ENCODE measurements at regions not wholly inside any gene's neighbourhood (a gene's known extent, or its start where the extent isn't known, plus 50 kb on each side); places are given as distances from the start of the nearest gene placed in this dataset.

DNA sequence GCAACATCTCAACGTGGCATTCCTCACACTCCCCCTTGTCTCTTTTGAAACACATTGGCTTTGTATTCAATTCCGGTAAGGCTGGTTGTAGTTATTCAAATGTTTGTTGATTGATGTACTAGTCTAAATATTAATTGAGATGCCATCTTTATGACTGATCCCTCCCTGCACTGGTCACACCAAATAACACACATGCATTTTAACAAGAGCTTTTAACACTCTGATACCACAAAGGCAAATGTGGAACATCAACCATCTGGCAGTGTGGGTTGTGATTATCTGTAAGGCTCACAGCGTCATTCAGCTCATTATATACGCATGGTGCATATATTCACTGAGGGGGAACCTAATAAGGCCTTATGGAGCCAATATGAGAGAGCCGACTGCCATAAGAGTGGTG is 305.0 kb downstream of the TENT4A start:
- TF ChIP-seq, protein P1, sequence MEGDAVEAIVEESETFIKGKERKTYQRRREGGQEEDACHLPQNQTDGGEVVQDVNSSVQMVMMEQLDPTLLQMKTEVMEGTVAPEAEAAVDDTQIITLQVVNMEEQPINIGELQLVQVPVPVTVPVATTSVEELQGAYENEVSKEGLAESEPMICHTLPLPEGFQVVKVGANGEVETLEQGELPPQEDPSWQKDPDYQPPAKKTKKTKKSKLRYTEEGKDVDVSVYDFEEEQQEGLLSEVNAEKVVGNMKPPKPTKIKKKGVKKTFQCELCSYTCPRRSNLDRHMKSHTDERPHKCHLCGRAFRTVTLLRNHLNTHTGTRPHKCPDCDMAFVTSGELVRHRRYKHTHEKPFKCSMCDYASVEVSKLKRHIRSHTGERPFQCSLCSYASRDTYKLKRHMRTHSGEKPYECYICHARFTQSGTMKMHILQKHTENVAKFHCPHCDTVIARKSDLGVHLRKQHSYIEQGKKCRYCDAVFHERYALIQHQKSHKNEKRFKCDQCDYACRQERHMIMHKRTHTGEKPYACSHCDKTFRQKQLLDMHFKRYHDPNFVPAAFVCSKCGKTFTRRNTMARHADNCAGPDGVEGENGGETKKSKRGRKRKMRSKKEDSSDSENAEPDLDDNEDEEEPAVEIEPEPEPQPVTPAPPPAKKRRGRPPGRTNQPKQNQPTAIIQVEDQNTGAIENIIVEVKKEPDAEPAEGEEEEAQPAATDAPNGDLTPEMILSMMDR (IDR thresholded peaks at IDR 0.05) = no peak

DNA sequence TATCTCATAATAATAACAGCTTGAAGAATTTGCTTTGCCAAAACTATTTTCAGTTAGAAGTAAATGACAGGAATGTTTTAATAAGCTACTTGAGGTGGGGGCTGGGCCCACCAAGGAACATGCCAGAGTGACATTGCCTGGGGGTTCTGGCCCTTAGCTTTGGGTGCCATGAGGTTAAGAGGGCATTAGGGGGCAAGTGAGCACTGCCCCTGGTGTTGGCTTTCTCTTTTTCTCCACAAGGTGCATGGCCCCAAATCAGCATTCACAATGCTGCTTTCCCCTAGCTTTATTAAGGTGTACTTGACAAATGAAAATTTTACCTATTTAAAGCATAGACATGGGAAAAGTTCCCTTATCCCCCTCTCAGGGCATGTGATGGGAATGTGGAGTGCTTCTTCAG is 305.4 kb downstream of the TENT4A start:
- TF ChIP-seq, protein P1 (IDR thresholded peaks at IDR 0.05) = no peak

DNA sequence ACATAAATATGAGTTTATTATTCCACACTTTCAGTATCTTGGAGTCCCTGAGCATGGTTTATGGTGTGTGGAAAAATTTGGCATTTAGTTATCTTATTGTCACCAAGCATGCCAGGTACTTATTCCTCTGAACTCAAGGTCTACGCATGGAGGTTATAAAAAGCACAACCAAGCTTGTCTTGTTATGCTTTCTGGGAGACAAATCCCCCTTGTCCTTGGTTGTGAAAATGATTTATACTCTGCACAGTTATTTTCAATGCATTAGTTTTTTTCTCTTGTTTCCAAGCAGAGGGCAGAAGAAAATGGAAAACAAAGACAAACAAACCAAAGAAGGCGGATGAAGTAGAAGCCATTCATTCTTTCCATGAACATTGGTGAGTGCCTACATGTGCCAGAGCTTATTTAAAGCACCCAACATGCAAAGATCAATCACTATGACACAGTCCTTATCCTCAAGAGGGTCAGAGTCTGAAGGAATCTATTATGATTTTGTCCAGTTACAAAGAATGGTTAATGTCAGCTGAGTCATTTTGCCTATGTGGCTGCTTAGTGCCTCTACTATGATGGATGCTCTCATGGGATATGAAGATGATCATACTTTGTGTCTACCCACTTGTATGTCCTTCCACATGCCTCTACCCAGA is 323.1 kb downstream of the TENT4A start:
- TF ChIP-seq, protein P1 (IDR thresholded peaks at IDR 0.05) = no peak

DNA sequence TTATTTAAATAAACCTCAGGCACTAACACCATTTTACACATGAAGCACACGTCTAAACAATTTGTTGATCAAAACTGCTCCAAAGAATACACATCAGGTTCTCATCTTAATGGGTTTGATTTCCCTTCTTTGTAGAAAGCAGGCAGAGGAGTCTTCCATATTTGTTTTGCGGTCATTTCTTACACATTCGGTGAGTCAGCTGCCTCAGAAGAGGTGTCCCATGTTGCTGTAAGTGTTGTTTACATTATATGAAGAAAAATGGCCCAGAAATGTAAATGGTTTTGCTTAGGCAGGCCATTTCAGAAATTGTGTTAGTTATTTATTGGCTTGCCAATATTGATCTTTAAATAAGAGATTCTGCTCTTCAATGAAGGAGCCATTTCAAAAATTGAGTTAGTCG is 325.8 kb downstream of the TENT4A start:
- TF ChIP-seq, protein P1 (IDR thresholded peaks at IDR 0.05) = no peak

DNA sequence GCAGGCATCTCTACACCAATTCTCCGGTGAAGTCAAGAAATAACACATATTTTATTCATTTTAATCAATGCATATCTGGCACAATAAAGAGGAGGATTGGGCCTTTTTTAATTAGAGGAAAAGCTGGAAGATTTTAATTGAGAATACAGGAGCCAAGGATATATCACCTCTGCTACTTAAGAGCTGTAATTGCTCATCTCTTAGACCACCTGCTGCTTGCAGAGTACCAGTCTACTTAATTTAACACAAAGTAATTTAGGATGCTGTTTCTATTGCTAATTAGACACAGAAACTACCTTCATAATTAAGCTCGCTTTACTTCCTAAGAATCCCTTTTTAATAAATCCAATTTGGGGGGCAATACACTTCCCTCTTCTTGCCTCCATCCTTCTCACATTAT is 326.9 kb downstream of the TENT4A start:
- TF ChIP-seq, protein P1 (IDR thresholded peaks at IDR 0.05) = no peak

DNA sequence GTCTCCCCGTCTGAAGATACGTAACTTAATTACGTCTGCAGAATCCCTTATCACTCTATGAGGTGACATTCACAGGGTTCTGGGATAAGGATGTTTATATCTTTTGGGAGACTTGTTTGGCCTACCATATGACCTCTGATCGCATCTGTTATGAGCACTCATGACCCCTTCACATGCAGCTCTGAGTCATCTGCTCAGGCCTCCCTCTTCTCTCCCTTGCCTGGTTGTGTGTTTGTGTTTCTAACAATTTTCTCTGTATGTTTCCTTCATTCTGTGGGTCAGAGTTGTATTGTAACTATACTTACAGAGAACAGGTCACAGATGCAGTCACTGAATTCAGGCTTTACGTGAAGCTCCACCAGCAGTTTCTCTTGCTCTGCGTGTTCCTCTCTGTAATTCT is 330.6 kb downstream of the TENT4A start:
- TF ChIP-seq, protein P1 (IDR thresholded peaks at IDR 0.05) = no peak

DNA sequence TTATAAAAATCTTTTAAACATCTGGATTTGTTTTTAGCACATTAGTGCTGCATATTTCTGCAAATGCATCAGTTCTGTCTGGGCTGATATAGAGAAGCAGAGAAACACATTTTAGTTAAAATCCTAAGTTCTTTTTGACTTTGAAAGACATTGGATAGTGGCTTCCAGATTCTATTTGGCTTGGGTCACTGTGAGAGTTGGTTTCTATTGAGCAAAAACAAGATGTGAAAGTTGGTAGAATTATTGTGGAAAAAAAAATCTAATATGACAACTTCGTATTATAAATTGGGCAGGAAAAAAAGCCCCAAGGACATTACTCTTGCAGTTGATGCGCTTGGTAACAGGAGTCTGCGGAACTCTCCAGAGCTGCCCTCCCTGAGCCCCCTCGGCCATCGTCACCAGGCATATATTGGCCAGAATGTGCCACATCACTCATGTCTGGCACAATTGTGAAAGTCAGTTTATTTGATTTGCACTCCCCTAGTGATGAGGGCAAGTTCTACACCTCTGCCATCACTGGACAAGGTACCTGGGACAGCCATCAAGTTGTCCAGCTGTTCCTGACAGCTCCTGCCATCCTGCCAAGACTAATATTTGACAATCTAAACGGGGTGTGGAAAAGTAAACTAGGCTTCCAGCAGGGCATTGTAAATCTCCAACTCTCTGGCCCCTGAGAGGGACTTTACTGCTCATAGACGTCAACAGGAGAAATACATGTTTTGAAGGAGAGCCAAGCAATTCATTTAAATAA is 334.5 kb downstream of the TENT4A start:
- TF ChIP-seq, protein P1 (IDR thresholded peaks at IDR 0.05) = no peak

All from LNCAP (cell line).